Activated CD4-positive, alpha-beta T cell treated with anti-CD3 and anti-CD28 coated beads, Interleukin-2, Interleukin-4, amounts not matched to agents 100 ng/mL and 50 ng/mL, durations not matched to agents 16 hours and 8 hours (primary cell): ENCODE measurements at regions not wholly inside any gene's neighbourhood (a gene's known extent, or its start where the extent isn't known, plus 50 kb on each side); places are given as distances from the start of the nearest gene placed in this dataset.
"Not testable (repeated sequence)": the region's sequence is repeated elsewhere in the genome, so short reads cannot be mapped to it uniquely, and the experiment has no call there.

ENCODE experiments used
- DNase-seq: peaks from one replicate; pipeline ENCODE4 v3.0.0-alpha.2; 2020; ENCODE audit warnings: low spot score

DNA sequence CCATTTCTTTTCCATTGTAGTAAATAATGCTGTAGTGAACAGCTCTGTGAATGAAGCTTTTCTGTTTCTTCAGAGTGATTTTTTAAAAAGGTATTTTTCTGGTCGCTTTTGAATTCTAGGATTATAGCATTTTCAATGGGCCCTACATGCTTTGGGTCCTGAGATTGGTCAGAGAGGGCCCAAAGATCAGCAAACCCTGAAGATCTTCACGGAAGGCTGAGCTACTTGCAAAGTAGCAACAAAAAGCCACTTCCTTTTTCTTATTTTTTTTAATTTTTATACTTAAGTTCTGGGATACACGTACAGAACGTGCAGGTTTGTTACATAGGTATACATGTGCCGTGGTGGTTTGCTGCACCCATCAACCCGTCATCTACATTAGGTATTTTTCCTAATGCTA lies 200.5 kb downstream of the FAT3 start:
- DNase-seq: no peak

DNA sequence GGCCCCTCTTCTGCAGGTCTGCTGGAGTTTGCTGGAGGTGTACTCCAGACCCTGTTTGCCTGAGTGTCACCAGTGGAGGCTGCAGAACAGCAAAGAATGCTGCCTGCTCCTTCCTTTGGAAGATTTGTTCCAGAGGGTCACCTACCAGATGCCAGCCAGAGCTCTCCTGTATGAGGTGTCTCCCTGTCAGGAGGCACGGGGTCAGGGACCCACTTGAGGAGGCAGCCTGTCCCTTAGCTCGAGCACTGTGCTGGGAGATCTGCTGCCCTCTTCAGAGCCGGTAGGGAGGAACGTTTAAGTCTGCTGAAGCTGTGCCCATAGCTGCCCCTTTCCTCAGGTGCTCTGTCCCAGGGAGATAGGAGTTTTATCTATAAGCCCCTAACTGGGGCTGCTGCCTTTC lies 207.9 kb downstream of the FAT3 start:
- no peak for DNase-seq

DNA sequence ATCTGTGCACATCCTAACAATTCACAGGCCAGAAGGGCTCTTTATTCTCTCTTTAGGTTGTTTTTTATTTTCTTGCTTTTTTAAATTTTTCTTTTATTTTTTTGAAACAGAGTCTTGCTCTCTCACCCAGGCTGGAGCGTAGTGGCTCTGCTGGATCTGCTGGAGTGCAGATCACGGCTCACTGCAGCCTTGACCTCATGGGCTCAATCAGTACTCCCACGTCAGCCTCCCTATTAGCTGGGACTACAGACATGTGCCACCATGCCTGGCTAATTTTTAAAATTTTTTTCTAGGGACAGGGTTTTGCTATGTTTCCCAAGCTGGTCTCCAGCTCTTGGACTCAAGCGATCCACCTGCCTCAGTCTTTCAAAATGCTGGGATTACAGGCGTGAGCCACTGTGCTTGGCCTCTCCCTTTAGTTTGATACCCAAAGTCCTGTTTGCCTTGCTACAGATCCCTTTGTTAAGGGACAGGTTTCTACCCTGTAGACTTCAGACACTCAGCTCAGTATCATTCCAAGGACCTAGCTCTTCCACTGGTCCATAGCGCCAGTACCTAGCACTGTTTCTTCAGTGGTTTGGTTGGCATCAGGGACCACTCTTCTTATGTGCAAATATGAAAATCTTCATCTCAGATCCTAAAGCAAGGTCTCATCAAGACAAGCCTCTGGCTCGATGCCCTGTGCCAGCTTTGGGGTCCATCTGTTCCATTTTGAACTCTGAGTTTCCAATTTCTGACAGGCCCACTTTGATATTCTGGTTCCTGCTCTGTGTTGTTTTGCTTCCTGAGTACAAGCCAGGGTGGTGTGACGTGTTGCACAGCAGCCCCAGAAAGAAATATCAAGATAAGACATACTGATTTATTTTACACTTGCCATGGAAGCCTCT lies 211.7 kb downstream of the FAT3 start:
- DNase-seq: no peak

DNA sequence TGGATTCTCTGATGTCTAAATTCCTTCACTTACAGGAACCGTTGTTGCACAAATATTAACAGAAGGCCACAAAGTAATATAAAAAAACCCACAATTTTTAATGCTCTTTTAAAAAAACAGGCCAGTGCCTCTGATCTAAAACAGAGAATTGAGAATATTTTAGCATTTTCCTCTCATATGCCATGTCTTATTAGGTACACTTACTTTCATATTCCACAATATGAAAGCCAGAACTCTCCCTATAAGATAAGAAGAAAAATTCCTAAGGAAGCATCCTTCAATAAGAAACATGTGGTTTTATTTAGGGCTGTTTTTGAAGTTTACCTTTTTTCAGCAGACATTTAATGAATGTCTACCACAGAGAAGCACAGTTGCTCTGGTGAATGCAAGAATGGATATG lies 214.5 kb downstream of the FAT3 start:
- DNase-seq: no peak

DNA sequence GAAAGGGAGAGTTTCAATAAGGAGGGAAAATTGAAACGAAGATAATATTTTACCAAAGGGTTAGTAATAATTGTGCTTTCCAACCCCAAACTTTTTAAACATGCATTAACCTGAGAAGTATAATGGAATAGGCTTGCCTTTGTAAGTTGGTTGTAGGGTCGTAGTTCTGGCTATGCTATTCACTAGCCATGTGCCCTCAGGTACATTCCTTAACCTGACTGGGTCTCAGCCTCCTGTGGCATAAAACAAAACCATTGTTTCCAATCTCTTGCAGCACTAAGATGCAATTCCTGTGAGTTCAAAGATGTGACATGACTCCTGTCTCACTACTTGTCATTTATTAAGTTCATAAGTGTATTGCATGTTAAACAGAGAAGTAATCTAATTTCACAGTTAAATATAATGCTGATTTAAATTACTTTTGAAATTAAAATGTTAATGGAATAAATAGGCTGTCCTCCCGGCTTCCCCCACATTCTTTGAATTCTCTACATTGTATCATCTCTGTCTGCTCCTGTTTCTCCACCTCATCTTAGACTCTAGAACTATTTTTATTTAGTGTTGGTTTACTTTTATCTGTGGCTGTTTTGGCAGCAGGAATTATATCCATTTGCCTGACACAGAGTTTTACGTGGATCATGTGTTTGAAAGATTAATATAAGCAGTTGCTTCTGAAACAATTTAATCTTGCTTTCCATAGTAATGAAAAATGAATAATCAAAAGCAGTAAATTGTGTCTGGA lies 216.3 kb downstream of the FAT3 start:
- no peak for DNase-seq

DNA sequence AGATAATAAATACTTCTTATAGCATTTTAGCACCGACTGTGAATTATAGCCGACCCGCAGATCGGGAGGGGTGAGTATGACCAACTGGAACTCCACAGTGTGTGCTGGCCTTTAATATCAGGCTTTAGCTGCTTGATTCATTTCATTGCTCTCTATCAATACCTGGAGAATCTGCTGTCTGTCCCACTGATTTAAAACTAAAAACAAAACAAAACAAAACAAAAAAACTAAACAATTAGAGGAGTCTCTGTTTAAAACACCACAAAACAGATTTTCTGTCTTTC lies 216.8 kb downstream of the FAT3 start:
- DNase-seq: no peak

DNA sequence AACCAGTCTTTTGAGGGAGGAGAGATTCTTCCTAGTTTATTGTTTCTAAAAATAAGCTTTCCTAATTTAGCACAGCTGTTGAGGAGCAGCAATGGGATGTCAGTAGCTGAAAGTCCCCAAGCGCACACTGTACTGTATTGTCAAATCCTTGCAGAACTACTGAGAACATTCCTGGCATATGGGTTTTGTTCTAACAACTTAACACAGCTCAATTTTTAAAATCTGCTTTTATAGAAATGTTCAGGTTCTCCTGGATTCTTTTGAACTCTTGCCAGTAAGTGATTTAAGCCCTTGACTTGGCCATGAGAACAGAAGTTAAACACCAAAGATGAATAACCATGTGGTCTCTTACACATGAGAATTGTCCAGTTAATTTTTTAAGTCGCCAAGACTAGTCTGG lies 218.6 kb downstream of the FAT3 start:
- DNase-seq: no peak

DNA sequence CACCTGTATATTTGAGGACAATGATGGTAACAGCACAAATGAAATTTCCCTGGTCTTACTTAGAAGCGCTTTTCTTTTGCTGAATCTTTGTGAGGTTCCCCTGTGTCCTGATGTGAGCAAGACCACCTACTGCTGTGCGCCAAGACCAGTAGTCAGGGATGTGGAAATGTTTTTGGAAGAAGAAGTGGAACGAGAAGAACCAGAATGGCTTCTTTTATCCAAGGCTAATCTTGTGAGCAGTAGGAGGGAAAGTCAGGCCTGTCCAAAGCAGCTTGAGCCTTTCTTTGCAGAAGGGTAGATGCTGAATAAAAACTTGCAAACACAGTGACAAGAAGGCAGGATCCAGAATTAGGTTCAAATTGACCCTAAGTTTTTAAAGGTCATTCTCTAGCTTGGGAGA lies 223.0 kb downstream of the FAT3 start:
- no peak for DNase-seq

DNA sequence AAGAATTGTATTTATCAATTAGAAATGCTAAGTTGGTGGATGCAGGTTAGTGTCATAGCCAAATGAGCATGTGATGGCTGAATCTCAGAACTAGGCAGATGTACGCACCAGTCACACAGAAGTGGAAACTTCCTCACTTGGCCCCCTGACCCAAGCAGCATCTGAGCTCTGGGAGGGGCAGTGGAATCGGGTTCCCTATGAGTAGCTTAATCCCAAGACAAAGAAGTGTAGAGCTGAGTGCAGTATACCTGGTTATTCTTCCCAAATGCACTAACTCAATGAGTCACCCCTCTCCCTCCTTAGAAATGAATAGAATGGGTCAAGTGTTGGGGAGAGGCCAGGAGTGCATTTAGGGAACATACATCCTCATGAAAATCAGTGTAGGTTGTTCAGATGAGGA lies 224.6 kb downstream of the FAT3 start:
- no peak for DNase-seq

DNA sequence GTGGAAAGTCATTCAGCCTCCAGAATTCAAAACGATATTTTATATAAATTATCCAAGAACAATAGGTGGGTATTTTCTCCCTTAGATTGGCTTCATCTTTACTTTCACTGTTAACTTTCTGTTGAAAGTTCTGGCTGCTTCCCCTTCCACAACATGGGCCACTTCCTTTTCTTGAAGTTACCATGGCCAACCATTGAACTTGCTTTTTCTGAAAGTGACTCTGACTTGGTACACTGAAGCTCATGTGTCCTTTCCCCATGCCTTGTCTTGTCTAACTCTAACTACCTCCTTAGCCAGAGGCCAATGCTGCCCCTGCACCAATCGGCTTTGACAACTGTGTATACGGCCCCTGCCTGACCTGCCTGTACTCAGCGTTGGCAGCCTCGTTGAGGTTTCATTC lies 225.2 kb downstream of the FAT3 start:
- no peak for DNase-seq

DNA sequence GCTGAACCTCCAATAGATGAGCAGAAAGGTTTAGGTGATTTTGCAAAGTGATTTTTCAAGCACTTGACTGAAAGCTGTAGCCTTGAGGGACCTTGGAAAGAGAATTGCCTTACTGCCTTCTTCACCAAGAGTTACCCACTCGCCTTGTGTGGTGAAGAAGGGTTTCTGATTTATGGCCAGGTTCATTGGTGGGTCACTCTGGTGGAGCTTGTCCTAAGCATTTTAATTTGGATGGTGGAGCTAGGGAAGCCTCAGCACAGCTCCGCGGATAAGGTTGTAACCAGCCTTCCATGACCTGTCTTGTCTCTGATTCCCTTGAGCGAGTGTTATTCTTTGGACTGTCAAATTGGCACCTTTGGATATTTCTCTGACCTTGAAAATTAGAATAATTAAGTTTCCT lies 226.4 kb downstream of the FAT3 start:
- no peak for DNase-seq

DNA sequence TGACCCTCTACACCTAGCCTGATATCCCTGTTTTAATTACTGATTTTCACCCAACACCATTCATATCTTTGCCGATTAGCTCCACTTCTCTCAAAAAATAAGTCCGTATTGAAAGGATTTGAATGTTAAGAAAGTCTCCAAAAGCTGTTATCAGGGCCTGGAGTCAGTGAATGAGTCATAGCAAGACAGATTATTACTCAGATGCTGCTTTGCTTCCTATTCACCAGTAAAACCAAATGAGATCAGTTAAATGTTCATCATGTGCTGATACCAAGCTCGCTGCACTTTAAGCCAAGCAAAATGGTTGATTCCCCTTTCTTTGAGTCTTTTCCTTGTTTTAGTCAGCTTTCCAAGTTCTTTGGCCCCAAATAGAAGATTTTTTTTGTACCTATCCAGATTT lies 228.4 kb downstream of the FAT3 start:
- DNase-seq: peak; percentile 20

DNA sequence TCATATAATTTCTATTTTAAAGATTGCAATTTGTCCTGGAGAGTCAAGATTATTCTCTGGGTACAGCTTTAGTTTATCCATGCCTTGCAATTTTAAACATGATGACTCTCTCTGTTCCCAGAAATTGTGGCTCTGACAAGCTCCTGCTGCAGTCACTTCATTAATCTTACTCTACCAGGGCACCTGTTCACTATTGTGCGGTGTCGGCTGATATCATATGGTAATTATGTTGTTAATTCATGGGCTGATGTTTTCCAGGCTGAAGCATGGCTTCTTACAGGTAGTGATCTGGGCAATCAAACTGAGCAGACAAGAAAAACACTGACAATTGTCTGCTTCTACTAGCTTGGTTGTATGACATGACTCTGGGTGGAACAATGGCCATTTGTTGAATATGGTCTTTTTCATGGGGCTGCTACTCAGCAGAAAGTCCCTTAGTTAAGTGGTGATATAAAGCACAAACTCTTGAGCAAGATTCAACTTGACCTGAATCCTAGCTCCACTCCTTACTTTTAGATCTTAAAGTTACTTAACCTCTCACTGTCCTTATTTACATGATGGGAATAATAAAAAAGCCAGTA lies 230.7 kb downstream of the FAT3 start:
- DNase-seq: no peak

DNA sequence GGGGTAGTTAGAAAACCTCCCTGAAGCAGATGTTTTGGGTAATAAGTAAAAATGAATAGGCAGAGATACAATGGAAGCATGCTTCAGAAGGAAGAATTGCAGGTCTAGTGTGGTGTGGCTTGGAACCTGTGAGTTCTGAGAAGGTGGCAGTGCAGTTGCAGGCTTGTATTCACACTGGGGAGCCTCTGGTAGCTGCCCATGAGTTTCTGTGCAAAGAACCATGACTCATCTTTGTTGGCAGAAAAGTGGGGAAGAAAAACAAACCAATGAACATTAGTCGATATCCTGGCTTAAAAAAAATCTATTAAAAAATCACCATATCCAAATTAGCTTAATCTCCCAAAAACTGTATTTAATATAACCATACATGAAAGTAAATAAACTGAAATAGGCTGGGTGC lies 232.6 kb downstream of the FAT3 start:
- no peak for DNase-seq

DNA sequence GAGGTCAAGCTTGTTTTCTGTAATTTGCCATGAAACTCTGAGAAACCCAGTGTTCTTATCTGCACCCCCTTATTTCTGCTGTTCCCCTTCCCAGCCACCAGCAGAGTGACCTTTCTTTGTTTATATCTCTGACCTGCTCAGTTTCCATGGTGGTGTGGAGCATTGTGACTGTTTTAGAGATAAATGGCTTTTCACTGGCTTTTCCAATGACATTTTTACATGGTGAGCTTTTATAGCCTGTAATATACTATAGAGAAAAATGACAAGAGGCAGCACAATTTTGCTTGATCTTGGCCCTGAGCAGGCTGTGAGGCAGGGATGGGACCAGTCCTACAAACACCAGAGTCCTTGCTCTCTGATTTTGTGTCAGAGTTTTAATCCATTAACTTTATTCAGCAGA lies 233.9 kb downstream of the FAT3 start:
- DNase-seq: no peak

DNA sequence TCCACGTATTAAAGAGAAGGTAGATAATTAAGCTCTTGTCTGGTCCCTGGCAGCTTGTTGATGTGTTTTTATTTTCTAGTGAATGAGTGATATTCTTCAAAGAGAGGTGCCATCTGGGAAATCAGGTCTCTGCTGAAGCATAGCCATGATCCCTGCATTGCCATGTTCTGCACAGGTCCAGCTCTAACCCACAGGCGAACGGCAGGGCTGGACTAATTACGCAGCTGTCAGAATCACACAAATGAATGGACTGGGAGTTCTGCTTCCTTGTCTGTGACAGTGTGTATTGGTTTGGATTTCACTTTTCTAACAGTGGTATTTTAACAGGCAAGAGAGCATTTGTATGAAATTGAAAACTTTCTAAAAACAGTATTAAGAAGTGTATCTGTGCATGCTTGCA lies 235.6 kb downstream of the FAT3 start:
- DNase-seq: no peak

DNA sequence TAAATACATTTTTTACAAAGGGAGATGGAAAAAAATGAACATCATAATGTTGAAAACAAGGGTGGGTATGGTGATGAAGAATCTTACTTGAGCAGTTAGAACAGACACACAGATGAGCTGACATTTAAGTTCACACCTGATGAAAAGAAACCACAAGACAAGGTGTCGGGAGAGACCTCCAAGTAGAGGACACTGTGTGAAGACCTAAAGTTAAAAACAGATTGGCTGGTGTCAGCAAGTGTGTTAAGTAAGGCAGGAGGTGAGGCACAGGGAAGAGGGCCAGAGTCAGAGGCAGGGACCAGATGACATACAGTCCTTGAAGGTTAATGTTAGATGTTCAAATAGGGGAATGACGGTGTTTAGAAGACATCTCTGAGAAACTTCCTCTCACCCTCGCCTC lies 236.8 kb downstream of the FAT3 start:
- no peak for DNase-seq

DNA sequence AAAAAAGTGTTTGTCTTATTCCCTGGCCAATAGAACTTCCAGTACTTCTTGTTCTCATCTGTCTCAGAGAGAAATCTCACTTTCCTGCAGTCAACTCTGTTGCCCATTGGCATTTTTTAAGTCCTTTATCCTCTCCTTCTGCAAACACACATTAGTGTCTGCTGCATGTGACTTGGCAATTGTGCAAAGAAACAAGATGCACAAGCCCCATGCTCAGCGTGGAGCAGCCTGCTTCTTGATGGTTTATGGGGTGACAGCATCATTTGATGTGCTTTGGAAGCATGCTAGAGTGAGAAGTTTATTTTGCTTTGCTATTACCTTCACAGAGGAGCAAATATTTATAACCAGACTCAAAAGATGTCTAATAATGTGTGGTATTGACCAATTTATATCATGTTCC lies 238.2 kb downstream of the FAT3 start:
- no peak for DNase-seq

DNA sequence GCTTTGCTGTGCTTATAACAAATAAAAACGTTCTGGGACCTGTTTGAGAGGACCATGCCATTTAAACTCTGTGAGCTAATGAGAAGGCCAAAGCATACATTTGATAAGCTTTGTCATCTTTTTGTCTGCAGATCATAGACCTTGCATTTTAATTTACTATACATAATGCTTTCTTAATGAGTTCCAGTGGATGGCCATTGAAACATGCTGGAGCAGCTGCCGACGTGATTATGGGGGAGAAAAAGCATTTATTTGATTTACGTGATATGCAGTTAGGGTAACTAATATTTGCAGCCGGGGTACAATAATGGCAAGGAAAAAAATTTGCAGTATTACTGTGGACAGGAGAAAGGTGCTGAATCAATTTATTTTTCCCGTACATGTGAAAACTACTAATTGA lies 240.2 kb downstream of the FAT3 start:
- DNase-seq: no peak

DNA sequence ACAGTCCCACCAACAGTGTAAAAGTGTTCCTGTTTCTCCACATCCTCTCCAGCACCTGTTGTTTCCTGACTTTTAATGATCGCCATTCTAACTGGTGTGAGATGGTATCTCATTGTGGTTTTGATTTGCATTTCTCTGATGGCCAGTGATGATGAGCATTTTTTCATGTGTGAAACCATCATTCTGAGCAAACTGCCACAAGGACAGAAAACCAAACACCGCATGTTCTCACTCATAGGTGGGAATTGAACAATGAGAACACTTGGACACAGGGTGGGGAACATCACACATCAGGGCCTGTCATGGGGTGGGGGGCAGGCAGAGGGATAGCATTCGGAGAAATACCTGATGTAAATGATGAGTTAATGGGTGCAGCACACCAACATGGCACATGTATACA lies 240.8 kb downstream of the FAT3 start:
- DNase-seq: not testable (repeated sequence)

DNA sequence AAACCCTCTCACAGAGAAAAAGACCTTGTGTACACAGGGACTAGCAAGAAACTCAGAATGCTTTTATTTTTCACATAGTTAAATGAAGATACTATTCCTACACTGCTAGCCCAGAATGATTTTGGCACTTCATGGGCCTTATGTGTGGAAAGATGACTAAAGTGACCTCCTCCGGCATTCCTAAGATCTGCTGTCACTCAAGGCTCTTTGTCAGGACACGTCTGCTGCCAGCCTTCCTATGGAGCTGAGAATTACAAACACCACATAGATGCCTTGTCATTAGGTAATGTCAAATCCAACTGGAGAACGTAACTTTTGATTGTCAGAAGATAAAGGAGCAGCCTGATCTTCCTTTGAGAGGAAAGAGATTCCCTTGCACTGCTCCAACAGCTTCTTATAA lies 249.1 kb downstream of the FAT3 start:
- no peak for DNase-seq

DNA sequence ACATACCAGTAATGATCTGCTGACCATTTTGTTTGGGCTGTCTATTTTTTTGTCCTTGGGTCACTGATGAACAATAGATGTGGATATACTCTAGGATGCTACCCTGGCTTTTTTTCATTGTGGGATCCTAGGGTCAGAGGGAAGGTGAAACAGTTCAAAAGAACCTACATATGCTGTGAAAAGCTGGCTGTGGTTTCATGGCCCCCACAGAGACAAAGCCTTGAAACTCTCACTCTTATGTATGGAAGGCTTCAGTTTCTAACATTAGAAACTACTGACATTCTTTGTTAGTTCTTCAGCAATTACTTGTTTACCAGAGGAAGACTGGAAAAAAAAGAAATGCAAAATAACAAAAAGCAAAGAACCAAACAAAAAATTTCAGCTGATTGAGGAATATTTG lies 250.7 kb downstream of the FAT3 start:
- DNase-seq: no peak

DNA sequence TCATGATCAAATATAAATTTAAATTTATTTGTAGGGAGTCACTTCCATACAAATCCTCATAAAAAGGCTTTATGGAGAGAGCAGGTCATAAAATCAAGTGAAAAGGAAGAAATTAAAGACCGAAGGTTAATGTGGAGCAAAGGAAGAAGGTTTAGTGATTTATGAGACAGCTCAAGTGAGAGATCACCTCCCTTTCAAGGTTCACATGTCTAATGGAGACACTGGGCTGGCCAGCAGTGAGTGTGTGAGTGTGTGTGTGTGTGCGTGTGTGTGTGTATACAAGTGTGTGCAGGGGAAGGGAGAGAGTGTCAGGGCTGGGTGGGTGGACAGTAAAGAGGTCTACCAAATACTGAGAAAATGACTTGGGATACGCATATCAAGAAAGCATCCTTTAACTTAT lies 251.2 kb downstream of the FAT3 start:
- DNase-seq: no peak

DNA sequence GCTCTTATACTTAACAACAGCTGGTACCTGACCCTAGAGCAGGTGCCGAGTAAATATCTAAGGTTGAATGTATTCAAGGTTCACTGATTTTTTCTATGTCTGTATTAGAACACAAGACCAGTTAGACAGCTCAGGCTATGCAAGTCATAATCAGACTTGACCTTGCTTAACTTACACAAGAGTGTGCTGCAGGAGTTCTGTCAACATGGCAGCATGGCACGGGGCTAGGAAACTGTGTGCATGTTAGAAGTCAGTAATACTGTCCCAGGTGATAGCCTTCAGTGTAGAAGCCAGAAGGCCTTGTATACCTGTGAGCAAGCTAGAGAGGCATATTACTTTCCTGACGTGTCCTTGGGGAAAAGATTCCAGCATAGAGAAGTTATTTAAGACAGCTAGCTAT lies 253.1 kb downstream of the FAT3 start:
- DNase-seq: no peak
